ENCODE measurements at regions not wholly inside any gene's neighbourhood (a gene's known extent, or its start where the extent isn't known, plus 50 kb on each side); places are given as distances from the start of the nearest gene placed in this dataset.
"Not testable (repeated sequence)": the region's sequence is repeated elsewhere in the genome, so short reads cannot be mapped to it uniquely, and the experiment has no call there.

DNA sequence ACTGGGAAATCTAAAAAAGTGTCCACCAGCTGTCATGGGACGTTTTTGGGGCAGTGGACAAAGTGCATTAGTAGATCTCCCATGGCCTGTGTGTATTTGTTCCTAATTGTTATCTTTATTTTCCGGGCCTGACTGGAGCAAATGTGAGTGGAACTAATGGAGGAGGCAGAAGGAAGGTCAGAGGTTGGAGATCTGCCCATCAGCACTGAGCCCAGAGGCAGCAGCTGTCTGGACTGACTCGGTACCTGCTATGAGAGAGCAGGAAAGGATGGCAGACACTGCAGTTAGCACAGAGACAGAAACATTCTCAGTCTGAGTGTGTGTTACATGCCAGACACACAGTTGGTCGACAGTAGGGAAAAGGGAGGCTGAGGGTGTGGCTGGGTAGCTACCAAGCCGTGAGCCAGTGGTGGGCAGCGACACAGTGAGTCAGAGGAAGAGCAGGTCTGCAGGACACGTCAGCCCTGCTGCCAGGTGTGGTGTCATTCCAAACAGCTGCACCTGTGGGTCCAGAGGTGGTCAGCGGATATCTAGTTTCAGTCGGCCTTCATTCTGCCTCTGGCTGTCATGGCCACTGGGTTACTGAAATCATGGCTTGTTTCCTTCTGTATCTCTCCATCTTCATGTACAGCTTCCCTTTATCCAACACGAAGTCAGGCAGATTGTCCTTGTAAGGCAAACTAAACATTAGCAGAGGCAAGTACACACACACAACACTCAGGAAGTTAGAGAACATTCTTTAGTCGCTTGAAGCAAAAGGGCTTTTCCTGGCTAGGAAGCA lies 196.4 kb downstream of the SPATA31A7 start:
- intact Hi-C loops (cut with micrococcal nuclease); H3K4me3 ChIP-seq (ENCODE audit: control extremely low read depth in 1 of 5, extremely low read depth in 1 of 5, insufficient read depth in 1 of 5, low read depth in 2 of 5, low read length in 4 of 5); H4K20me1 ChIP-seq (ENCODE audit: control insufficient read depth, insufficient read depth, low read length, poor library complexity, severe bottlenecking); POLR2A ChIA-PET; H3K27ac ChIP-seq (ENCODE audit: low read length in 2 of 2); H3K4me3 Mint-ChIP-seq; H3K27me3 Mint-ChIP-seq; DNase-seq; H3K79me2 ChIP-seq (ENCODE audit: control insufficient read depth, insufficient read depth, low read length); H2AFZ ChIP-seq (ENCODE audit: insufficient read depth, low read depth, low read length, poor library complexity, severe bottlenecking); H3K9ac ChIP-seq (ENCODE audit: low read length); H3K9me3 Mint-ChIP-seq (ENCODE audit: insufficient read depth); H3K4me1 Mint-ChIP-seq; ATAC-seq (ENCODE audit: low read depth); H3K36me3 ChIP-seq (replicated peaks in 1 of 2; ENCODE audit: control extremely low read depth in 1 of 2, control insufficient read depth in 1 of 2, extremely low read depth in 1 of 2, insufficient read depth in 2 of 2, low read length in 1 of 2); H3K4me1 ChIP-seq (ENCODE audit: control insufficient read depth in 2 of 2, insufficient read depth in 2 of 2, low read length in 2 of 2); H3K27ac Mint-ChIP-seq; H3K4me2 ChIP-seq (replicated peaks; ENCODE audit: low read depth, low read length, poor library complexity, severe bottlenecking); CTCF ChIA-PET; H3K27me3 ChIP-seq (replicated peaks in 1 of 4; ENCODE audit: control extremely low read depth in 1 of 4, control insufficient read depth in 3 of 4, insufficient read depth in 4 of 4, low read length in 3 of 4); H3K9me3 ChIP-seq (ENCODE audit: control extremely low read depth in 1 of 3, control insufficient read depth in 2 of 3, insufficient read depth in 1 of 3, low read length in 2 of 3): not testable (repeated sequence)
- WGBS (ENCODE audit: insufficient coverage), result no CpG with 5 or more reads among the region's 11 CpGs

DNA sequence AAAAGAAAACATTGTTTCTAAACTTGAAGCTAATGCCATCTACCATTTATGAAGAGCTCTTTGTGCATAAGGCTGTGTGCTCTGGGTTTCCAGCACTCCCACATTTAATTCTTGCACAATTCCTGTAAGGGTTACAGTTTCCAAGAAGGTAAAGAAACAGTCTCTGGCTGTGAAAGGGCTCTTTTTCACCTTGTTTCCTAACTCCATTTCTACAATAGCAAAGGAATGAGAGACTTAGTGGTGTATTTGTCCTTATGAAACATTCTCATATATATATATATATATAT lies 196.9 kb downstream of the SPATA31A7 start:
- POLR2A ChIA-PET; H3K27me3 Mint-ChIP-seq; H3K4me1 ChIP-seq (ENCODE audit: control insufficient read depth in 2 of 2, insufficient read depth in 2 of 2, low read length in 2 of 2); H3K4me1 Mint-ChIP-seq; H2AFZ ChIP-seq (ENCODE audit: insufficient read depth, low read depth, low read length, poor library complexity, severe bottlenecking); H3K4me3 ChIP-seq (ENCODE audit: control extremely low read depth in 1 of 5, extremely low read depth in 1 of 5, insufficient read depth in 1 of 5, low read depth in 2 of 5, low read length in 4 of 5); H3K4me3 Mint-ChIP-seq; intact Hi-C loops (cut with micrococcal nuclease); H3K9me3 Mint-ChIP-seq (ENCODE audit: insufficient read depth); H3K27ac ChIP-seq (ENCODE audit: low read length in 2 of 2); H3K27ac Mint-ChIP-seq; H3K36me3 ChIP-seq (replicated peaks in 1 of 2; ENCODE audit: control extremely low read depth in 1 of 2, control insufficient read depth in 1 of 2, extremely low read depth in 1 of 2, insufficient read depth in 2 of 2, low read length in 1 of 2); ATAC-seq (ENCODE audit: low read depth); CTCF ChIA-PET; H3K27me3 ChIP-seq (replicated peaks in 1 of 4; ENCODE audit: control extremely low read depth in 1 of 4, control insufficient read depth in 3 of 4, insufficient read depth in 4 of 4, low read length in 3 of 4); H4K20me1 ChIP-seq (ENCODE audit: control insufficient read depth, insufficient read depth, low read length, poor library complexity, severe bottlenecking); H3K4me2 ChIP-seq (replicated peaks; ENCODE audit: low read depth, low read length, poor library complexity, severe bottlenecking); H3K9ac ChIP-seq (ENCODE audit: low read length); H3K79me2 ChIP-seq (ENCODE audit: control insufficient read depth, insufficient read depth, low read length); DNase-seq; H3K9me3 ChIP-seq (ENCODE audit: control extremely low read depth in 1 of 3, control insufficient read depth in 2 of 3, insufficient read depth in 1 of 3, low read length in 2 of 3): not testable (repeated sequence)

DNA sequence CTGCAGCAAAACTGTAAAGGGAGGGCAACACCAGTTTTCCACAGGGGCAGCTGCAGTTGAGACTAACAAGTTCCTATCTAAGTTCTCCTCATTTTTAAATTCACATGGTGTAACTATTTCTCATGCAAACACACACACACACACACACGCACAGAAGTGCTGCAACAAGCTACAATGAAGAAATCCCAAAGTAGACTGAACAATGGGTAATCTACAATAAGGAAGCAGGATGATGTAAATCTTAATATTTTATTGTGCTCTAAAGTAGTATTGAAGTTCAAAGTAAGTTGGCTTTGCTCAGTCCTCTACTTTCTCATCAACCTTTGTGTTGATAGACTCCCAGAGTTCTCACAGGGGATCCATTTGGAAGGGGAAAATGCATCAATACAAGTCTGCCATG lies 212.9 kb downstream of the SPATA31A7 start:
- H3K36me3 ChIP-seq (replicated peaks in 1 of 2; ENCODE audit: control extremely low read depth in 1 of 2, control insufficient read depth in 1 of 2, extremely low read depth in 1 of 2, insufficient read depth in 2 of 2, low read length in 1 of 2); H3K9ac ChIP-seq (ENCODE audit: low read length); CTCF ChIA-PET; POLR2A ChIA-PET; H3K27ac ChIP-seq (ENCODE audit: low read length in 2 of 2); H2AFZ ChIP-seq (ENCODE audit: insufficient read depth, low read depth, low read length, poor library complexity, severe bottlenecking); H3K27ac Mint-ChIP-seq; H3K4me2 ChIP-seq (replicated peaks; ENCODE audit: low read depth, low read length, poor library complexity, severe bottlenecking); H3K27me3 Mint-ChIP-seq; H3K4me1 ChIP-seq (ENCODE audit: control insufficient read depth in 2 of 2, insufficient read depth in 2 of 2, low read length in 2 of 2); ATAC-seq (ENCODE audit: low read depth); intact Hi-C loops (cut with micrococcal nuclease); H3K4me3 Mint-ChIP-seq; H3K4me1 Mint-ChIP-seq; H3K9me3 Mint-ChIP-seq (ENCODE audit: insufficient read depth); H3K79me2 ChIP-seq (ENCODE audit: control insufficient read depth, insufficient read depth, low read length); H3K9me3 ChIP-seq (ENCODE audit: control extremely low read depth in 1 of 3, control insufficient read depth in 2 of 3, insufficient read depth in 1 of 3, low read length in 2 of 3); DNase-seq; H3K27me3 ChIP-seq (replicated peaks in 1 of 4; ENCODE audit: control extremely low read depth in 1 of 4, control insufficient read depth in 3 of 4, insufficient read depth in 4 of 4, low read length in 3 of 4); H3K4me3 ChIP-seq (ENCODE audit: control extremely low read depth in 1 of 5, extremely low read depth in 1 of 5, insufficient read depth in 1 of 5, low read depth in 2 of 5, low read length in 4 of 5); H4K20me1 ChIP-seq (ENCODE audit: control insufficient read depth, insufficient read depth, low read length, poor library complexity, severe bottlenecking): not testable (repeated sequence)
- no CpG with 5 or more reads among the region's 1 CpG for WGBS (ENCODE audit: insufficient coverage)

DNA sequence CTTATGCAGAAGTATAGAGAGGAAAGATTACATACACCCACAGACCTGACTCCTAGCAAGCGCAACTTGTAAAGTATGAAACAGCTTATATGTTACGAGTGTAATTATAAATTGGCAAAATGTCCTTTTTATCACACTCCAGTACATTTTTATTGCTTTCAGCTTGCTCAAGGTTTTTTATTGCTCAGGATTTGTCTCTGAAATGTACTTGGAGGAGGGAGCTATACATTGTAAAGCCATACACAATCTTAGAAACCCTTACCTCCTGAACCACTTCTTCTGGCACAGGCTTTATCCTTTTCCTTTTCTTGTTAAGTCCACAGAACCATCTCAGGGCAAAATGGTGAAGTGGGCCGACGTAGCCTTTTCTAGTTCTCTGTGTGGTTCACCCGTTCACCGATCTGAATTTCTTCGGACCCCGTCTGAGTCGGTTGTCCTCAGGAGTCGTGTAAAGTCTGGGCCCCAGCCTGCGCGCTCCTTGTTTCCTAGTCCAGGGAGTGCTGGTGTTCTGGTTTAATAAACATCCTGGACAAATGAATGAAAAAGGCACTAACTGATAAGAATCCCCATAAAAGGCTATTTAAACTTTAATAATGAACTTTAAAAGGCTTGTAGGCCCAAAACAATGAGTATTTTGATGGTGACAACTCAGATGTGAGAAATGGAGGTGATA lies 222.2 kb downstream of the SPATA31A7 start:
- H3K27ac Mint-ChIP-seq; H3K4me1 Mint-ChIP-seq; H3K9me3 Mint-ChIP-seq (ENCODE audit: insufficient read depth); H3K27me3 ChIP-seq (replicated peaks in 1 of 4; ENCODE audit: control extremely low read depth in 1 of 4, control insufficient read depth in 3 of 4, insufficient read depth in 4 of 4, low read length in 3 of 4); CTCF ChIA-PET; H3K79me2 ChIP-seq (ENCODE audit: control insufficient read depth, insufficient read depth, low read length); H3K4me1 ChIP-seq (ENCODE audit: control insufficient read depth in 2 of 2, insufficient read depth in 2 of 2, low read length in 2 of 2); H3K9ac ChIP-seq (ENCODE audit: low read length); POLR2A ChIA-PET; ATAC-seq (ENCODE audit: low read depth); H3K27me3 Mint-ChIP-seq; DNase-seq; H4K20me1 ChIP-seq (ENCODE audit: control insufficient read depth, insufficient read depth, low read length, poor library complexity, severe bottlenecking); H3K36me3 ChIP-seq (replicated peaks in 1 of 2; ENCODE audit: control extremely low read depth in 1 of 2, control insufficient read depth in 1 of 2, extremely low read depth in 1 of 2, insufficient read depth in 2 of 2, low read length in 1 of 2); H3K4me3 ChIP-seq (ENCODE audit: control extremely low read depth in 1 of 5, extremely low read depth in 1 of 5, insufficient read depth in 1 of 5, low read depth in 2 of 5, low read length in 4 of 5); H3K9me3 ChIP-seq (ENCODE audit: control extremely low read depth in 1 of 3, control insufficient read depth in 2 of 3, insufficient read depth in 1 of 3, low read length in 2 of 3); H3K4me2 ChIP-seq (replicated peaks; ENCODE audit: low read depth, low read length, poor library complexity, severe bottlenecking); H2AFZ ChIP-seq (ENCODE audit: insufficient read depth, low read depth, low read length, poor library complexity, severe bottlenecking); H3K27ac ChIP-seq (ENCODE audit: low read length in 2 of 2); H3K4me3 Mint-ChIP-seq; intact Hi-C loops (cut with micrococcal nuclease): not testable (repeated sequence)
- WGBS (ENCODE audit: insufficient coverage), result no CpG with 5 or more reads among the region's 12 CpGs
